ENCODE measurements at regions not wholly inside any gene's neighbourhood (a gene's known extent, or its start where the extent isn't known, plus 50 kb on each side); places are given as distances from the start of the nearest gene placed in this dataset.

DNA sequence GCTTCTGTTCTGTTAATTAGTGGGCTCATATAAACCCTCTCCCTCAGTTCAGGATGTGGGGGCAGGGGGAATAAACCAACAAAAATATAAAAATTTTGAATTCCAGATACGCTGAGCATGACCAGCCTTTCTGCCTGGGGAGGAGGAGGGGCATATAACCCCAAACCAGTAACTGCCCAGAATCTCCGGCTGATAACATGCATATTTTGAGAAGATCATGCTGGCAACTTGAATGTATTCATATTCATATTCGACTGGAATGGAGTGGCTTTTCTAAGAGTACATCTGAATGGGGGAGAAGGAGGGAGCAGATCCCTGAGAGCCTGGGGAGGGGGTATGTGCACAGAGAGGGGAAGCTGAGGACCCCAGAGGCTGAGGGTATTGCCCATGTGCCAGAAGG lies 54.5 kb upstream of the LCTL start:
- Histone ChIP-seq H3K36me3 (ENCODE audit: control insufficient read depth in 2 of 4, insufficient read depth in 4 of 4, low read length in 3 of 4) (no peaks in the 10 kb centered on the region), H3K18ac (ENCODE audit: extremely low read depth, low read length) (0 out of 2 replicates have a peak overlapping the region, but pooled peaks have one; percentile 3), H3K79me2 (ENCODE audit: control insufficient read depth in 1 of 2, insufficient read depth in 2 of 2, low read length in 2 of 2) (no peaks in the 10 kb centered on the region), H3K9ac (replicated peaks in 1 of 4; ENCODE audit: extremely low read depth in 1 of 4, low read depth in 3 of 4, low read length in 3 of 4) (no peak overlapping the region), H3K56ac (replicated peaks; ENCODE audit: insufficient read length, low read depth, low read length) (no peak overlapping the region), H3K23me2 (ENCODE audit: low read depth, low read length) (no peaks in the 10 kb centered on the region; the same call in 1 of the 2 replicates), H4K8ac (ENCODE audit: extremely low read depth, insufficient read depth, low read length) (no peak overlapping the region), H2BK15ac (ENCODE audit: low read length) (no peak overlapping the region), H3K4me1 (replicated peaks in 1 of 4; ENCODE audit: control insufficient read depth in 3 of 4, insufficient read depth in 4 of 4, low read length in 3 of 4) (peaks cover 18 to 31% (median 24%) of the 10 kb centered on the region in 4 experiments), H2BK5ac (ENCODE audit: low read depth, low read length) (no peak overlapping the region; the same call in 1 of the 2 replicates), H2AFZ (ENCODE audit: low read length) (no peak overlapping the region), H2BK20ac (ENCODE audit: low read length) (peak overlapping the region; percentile 67; the same call in 1 of the 2 replicates), H3K79me1 (ENCODE audit: low read depth, low read length) (no peaks in the 10 kb centered on the region), H3K27me3 (replicated peaks in 1 of 4; ENCODE audit: control insufficient read depth in 3 of 4, extremely low read depth in 1 of 4, insufficient read depth in 3 of 4, low read length in 3 of 4) (peaks cover 0 to 5% (median 1%) of the 10 kb centered on the region in 4 experiments; a peak in 4 of 7 replicates), H4K20me1 (replicated peaks in 1 of 2; ENCODE audit: control insufficient read depth in 1 of 2, insufficient read depth in 2 of 2, low read length in 2 of 2) (no peaks in the 10 kb centered on the region), H3K27ac (ENCODE audit: low read depth, low read length) (no peak overlapping the region), H3K4ac (replicated peaks; ENCODE audit: insufficient read length, low read depth, low read length) (no peak overlapping the region), H3K23ac (ENCODE audit: insufficient read length) (no peak overlapping the region), H2BK120ac (replicated peaks; ENCODE audit: low read depth, low read length) (no peak overlapping the region), H4K91ac (replicated peaks; ENCODE audit: insufficient read length, low read length) (peak overlapping the region; percentile 86), H2AK5ac (ENCODE audit: low read depth, low read length) (no peak overlapping the region), H3K4me2 (ENCODE audit: insufficient read depth in 1 of 2, low read depth in 2 of 2, low read length in 2 of 2) (no peak overlapping the region), H3K9me3 (ENCODE audit: insufficient read depth in 2 of 2, low read depth in 1 of 2, low read length in 1 of 2) (no peaks in the 10 kb centered on the region), H2BK12ac (ENCODE audit: low read depth, low read length) (peak overlapping the region; percentile 2; the same call in 1 of the 2 replicates), H3K4me3 (ENCODE audit: extremely low read depth in 1 of 4, insufficient read depth in 2 of 4, low read depth in 3 of 4, low read length in 4 of 4) (no peak overlapping the region), H4K5ac (ENCODE audit: insufficient read length, low read depth, low read length) (no peak overlapping the region), H3K14ac (ENCODE audit: insufficient read length) (no peak overlapping the region)
- ChIA-PET CTCF (ENCODE audit: partially characterized antibody) (interaction anchor here (0.6 to 22.4 kb wide), 19 partner anchors 9 to 1366 kb away, joined by 3 to 361 read pairs (median 4); partner anchors contain the start of gene SMAD6), POLR2A (ENCODE audit: partially characterized antibody) (interaction anchor here (1.5 to 3.3 kb wide), 3 partner anchors 12 to 81 kb away, joined by 4 to 13 read pairs (median 11); no protein-coding TSS in a partner anchor)
- DNase-seq (ENCODE audit: low read depth in 1 of 2, low spot score in 2 of 2) (no peak), FAIRE-seq (no peak)
- 62% methylated on average over 3 of the region's 3 CpGs; no CpG with 5 or more reads in 1 of the 2 experiments for WGBS, 2 experiments (ENCODE audit: extremely low coverage in 1 of 2, insufficient coverage in 1 of 2, insufficient read length in 1 of 2, insufficient replicate concordance in 2 of 2, low coverage in 1 of 2, low lambda C conversion rate in 2 of 2, missing lambda C conversion rate in 1 of 2)
- TF ChIP-seq POLR2AphosphoS5 (IDR thresholded peaks at IDR 0.05; ENCODE audit: low read depth, low read length), result no peak
- no peak for TF ChIP-seq CBX5 (IDR thresholded peaks at IDR 0.05; ENCODE audit: low read depth, low read length)
